RWPE2 (cell line): ENCODE measurements at regions not wholly inside any gene's neighbourhood (a gene's known extent, or its start where the extent isn't known, plus 50 kb on each side); places are given as distances from the start of the nearest gene placed in this dataset.
"Not testable (repeated sequence)": the region's sequence is repeated elsewhere in the genome, so short reads cannot be mapped to it uniquely, and the experiment has no call there.

Source experiments
- ATAC-seq: fragments of 200-7000 bp; cut with Tn5 transposase; 3 replicates; pipeline ENCODE4 v1.9.1; 2021; ENCODE audit warnings: low read depth
- DNase-seq: peaks from one replicate; pipeline ENCODE4 v3.0.0-alpha.2; 2020; ENCODE audit warnings: low spot score
- H3K27ac ChIP-seq: fragments of 450-650 bp; 2 replicates; pipeline ENCODE4 v1.5.1; 2017; ENCODE audit warnings: mild to moderate bottlenecking; ENCODE audit not compliant: poor library complexity, severe bottlenecking
- H3K27me3 ChIP-seq: fragments of 250-450 bp; sonication (Bioruptor Pico); 2 replicates; pipeline ENCODE4 v1.5.1; 2021; ENCODE audit warnings: mild to moderate bottlenecking, moderate library complexity; ENCODE audit not compliant: insufficient read depth, poor library complexity, severe bottlenecking
- H3K36me3 ChIP-seq: fragments of 250-450 bp; sonication (Bioruptor Pico); 2 replicates; pipeline ENCODE4 v1.5.1; 2020; ENCODE audit warnings: low read depth, mild to moderate bottlenecking, moderate library complexity
- H3K4me1 ChIP-seq: fragments of 250-450 bp; sonication (Bioruptor Pico); 2 replicates; pipeline ENCODE4 v1.5.1; 2021; ENCODE audit warnings: mild to moderate bottlenecking, moderate library complexity; ENCODE audit not compliant: insufficient read depth, poor library complexity, severe bottlenecking
- H3K4me3 ChIP-seq: fragments of 250-450 bp; sonication (Bioruptor Pico); 2 replicates; pipeline ENCODE4 v1.5.1; 2021; ENCODE audit warnings: mild to moderate bottlenecking, moderate library complexity; ENCODE audit not compliant: severe bottlenecking
- H3K9me3 ChIP-seq: fragments of 250-450 bp; sonication (Bioruptor Pico); 2 replicates; pipeline ENCODE4 v1.5.1; 2021; ENCODE audit warnings: mild to moderate bottlenecking, moderate library complexity; ENCODE audit not compliant: severe bottlenecking
- CTCF ChIP-seq: fragments of 450-650 bp; IDR thresholded peaks from one replicate; pipeline ENCODE4 v1.5.1; 2017; ENCODE audit warnings: mild to moderate bottlenecking, moderate library complexity; ENCODE audit not compliant: poor library complexity, severe bottlenecking

GRCh38 chr13:97768134-97768533 lies 185.3 kb upstream of the IPO5 start:
- no peak overlapping the region for H3K27ac ChIP-seq
- no peaks in the 10 kb centered on the region for H3K9me3 ChIP-seq
- H3K36me3 ChIP-seq, result no peaks in the 10 kb centered on the region
- ATAC-seq (no peak), DNase-seq (no peak)
- H3K4me3 ChIP-seq, result no peak overlapping the region
- H3K27me3 ChIP-seq, result no peaks in the 10 kb centered on the region
- no peak for TF ChIP-seq CTCF
- H3K4me1 ChIP-seq, result no peaks in the 10 kb centered on the region

- ATAC-seq, H3K4me3 ChIP-seq, H3K4me1 ChIP-seq, DNase-seq, H3K9me3 ChIP-seq, H3K36me3 ChIP-seq, H3K27me3 ChIP-seq, H3K27ac ChIP-seq: not testable (repeated sequence)
Measured at GRCh38 chr13:97770231-97770630, 183.2 kb upstream of the IPO5 start.

- H3K27me3 ChIP-seq, H3K4me3 ChIP-seq, H3K9me3 ChIP-seq, ATAC-seq, DNase-seq, H3K36me3 ChIP-seq, H3K4me1 ChIP-seq, H3K27ac ChIP-seq: not testable (repeated sequence)
Measured at GRCh38 chr13:97772466-97772865, 181.0 kb upstream of the IPO5 start.

GRCh38 chr13:97774391-97775100 lies 178.9 kb upstream of the IPO5 start:
- not testable (repeated sequence) for ATAC-seq, H3K27me3 ChIP-seq, H3K4me1 ChIP-seq, H3K27ac ChIP-seq, H3K9me3 ChIP-seq, DNase-seq, H3K4me3 ChIP-seq, H3K36me3 ChIP-seq

GRCh38 chr13:97780486-97780885 lies 173.0 kb upstream of the IPO5 start:
- Histone ChIP-seq H3K4me1 (no peaks in the 10 kb centered on the region), H3K27ac (no peak overlapping the region), H3K27me3 (no peaks in the 10 kb centered on the region), H3K36me3 (no peaks in the 10 kb centered on the region), H3K4me3 (no peak overlapping the region), H3K9me3 (no peaks in the 10 kb centered on the region)
- TF ChIP-seq CTCF, result no peak
- ATAC-seq, result no peak
- DNase-seq, result no peak

GRCh38 chr13:97781891-97782305 lies 171.6 kb upstream of the IPO5 start:
- Histone ChIP-seq H3K27ac (no peak overlapping the region), H3K9me3 (no peaks in the 10 kb centered on the region)
- no peak; the same call in 2 of the 3 replicates for ATAC-seq

More at GRCh38 chr13:97781891-97782305, 171.6 kb upstream of the IPO5 start:
- Histone ChIP-seq H3K4me1 (no peaks in the 10 kb centered on the region), H3K27me3 (no peaks in the 10 kb centered on the region), H3K4me3 (no peak overlapping the region), H3K36me3 (no peaks in the 10 kb centered on the region)
- no peak for TF ChIP-seq CTCF
- DNase-seq, result no peak
